Large intestine (tissue), 3 donors: ENCODE measurements at regions not wholly inside any gene's neighbourhood (a gene's known extent, or its start where the extent isn't known, plus 50 kb on each side); places are given as distances from the start of the nearest gene placed in this dataset.
A peak's percentile ranks its signal among the peaks of the same experiment; 100 is the strongest.
"Not testable (repeated sequence)": the region's sequence is repeated elsewhere in the genome, so short reads cannot be mapped to it uniquely, and the experiment has no call there.

Experiments
- DNase-seq, 2 donors: peaks; one replicate each; pipeline versions ENCODE4 v3.0.0 to v3.0.0-alpha.2; 2013
- H3K27ac ChIP-seq: one replicate; pipeline ENCODE4 v1.5.1; 2013; ENCODE audit warnings: low read length
- H3K27me3 ChIP-seq: 2 replicates; pipeline ENCODE4 v1.6.1; 2013; ENCODE audit warnings: low read length; ENCODE audit not compliant: control insufficient read depth, insufficient read depth
- H3K36me3 ChIP-seq: 2 replicates; pipeline ENCODE4 v1.6.1; 2013; ENCODE audit warnings: low read length; ENCODE audit not compliant: control insufficient read depth, insufficient read depth
- H3K4me1 ChIP-seq: one replicate; pipeline ENCODE4 v1.6.1; 2013; ENCODE audit warnings: low read length; ENCODE audit not compliant: control insufficient read depth, insufficient read depth
- H3K4me3 ChIP-seq: one replicate; pipeline ENCODE4 v1.5.1; 2013; ENCODE audit warnings: low read length
- H3K9me3 ChIP-seq: one replicate; pipeline ENCODE4 v1.6.1; 2013; ENCODE audit warnings: mild to moderate bottlenecking, low read depth, low read length, moderate library complexity; ENCODE audit not compliant: control insufficient read depth
- WGBS: methylation state at CpG from one replicate; pipeline ENCODE4 v1.1.5; 2013; ENCODE audit warnings: low lambda C conversion rate; ENCODE audit not compliant: insufficient coverage; 5-methylcytosine and 5-hydroxymethylcytosine counted together

- no peaks in the 10 kb centered on the region for H3K36me3 ChIP-seq
- WGBS = no CpG with 5 or more reads among the region's 4 CpGs
- no peaks in the 10 kb centered on the region for H3K27me3 ChIP-seq
- no peaks in the 10 kb centered on the region for H3K9me3 ChIP-seq
- no peak overlapping the region for H3K4me3 ChIP-seq
- DNase-seq = no peak
- no peaks in the 10 kb centered on the region for H3K4me1 ChIP-seq
- H3K27ac ChIP-seq = no peak overlapping the region
Measured at GRCh38 chrX:82451725-82452124, 1056.4 kb upstream of the POU3F4 start.

- H3K9me3 ChIP-seq = not testable (repeated sequence)
Measured at GRCh38 chrX:82455852-82456251, 1052.2 kb upstream of the POU3F4 start.

GRCh38 chrX:82458207-82458754 lies 1049.8 kb upstream of the POU3F4 start:
- no CpG with 5 or more reads among the region's 4 CpGs for WGBS
- DNase-seq = peak; percentile 5 to 6
- Histone ChIP-seq H3K27ac (no peak overlapping the region), H3K4me1 (no peaks in the 10 kb centered on the region), H3K27me3 (no peaks in the 10 kb centered on the region), H3K36me3 (no peaks in the 10 kb centered on the region), H3K9me3 (no peaks in the 10 kb centered on the region), H3K4me3 (no peak overlapping the region)

More at GRCh38 chrX:82455852-82456251, 1052.2 kb upstream of the POU3F4 start:
- H3K4me1 ChIP-seq, DNase-seq, H3K4me3 ChIP-seq, H3K36me3 ChIP-seq, H3K27ac ChIP-seq, H3K27me3 ChIP-seq: not testable (repeated sequence)
- no CpG with 5 or more reads among the region's 2 CpGs for WGBS

- Histone ChIP-seq H3K36me3 (no peaks in the 10 kb centered on the region), H3K27ac (no peak overlapping the region), H3K4me3 (no peak overlapping the region), H3K27me3 (no peaks in the 10 kb centered on the region), H3K9me3 (no peaks in the 10 kb centered on the region), H3K4me1 (no peaks in the 10 kb centered on the region)
- WGBS = no CpG with 5 or more reads among the region's 2 CpGs
- no peak for DNase-seq
Measured at GRCh38 chrX:82466994-82467393, 1041.1 kb upstream of the POU3F4 start.
